Esophagus squamous epithelium (tissue), 5 donors: ENCODE measurements at regions not wholly inside any gene's neighbourhood (a gene's known extent, or its start where the extent isn't known, plus 50 kb on each side); places are given as distances from the start of the nearest gene placed in this dataset.

ENCODE experiments used
- DNase-seq: peaks from one replicate; lab custom pipeline; 2025; lab: John Stamatoyannopoulos, UW
- H3K27ac ChIP-seq, 4 donors: fragments of 200-600 bp; sonication (generic); one replicate each; pipeline ENCODE4 v1.5.1; 2016 to 2019; ENCODE audit warnings: mild to moderate bottlenecking in 1 of 4
- H3K27me3 ChIP-seq, 4 donors: fragments of 200-600 bp; sonication (generic); 1 replicate in 3 of 4; 2 replicates in 1 of 4; pipeline versions ENCODE4 v1.5.1 to v1.6.0; 2017 to 2021; ENCODE audit warnings: antibody characterized with exemption in 1 of 4
- H3K36me3 ChIP-seq, 3 donors: fragments of 200-600 bp; sonication (generic); one replicate each; pipeline ENCODE4 v1.5.1; 2016 to 2019
- H3K4me1 ChIP-seq, 3 donors: fragments of 200-600 bp; sonication (generic); one replicate each; pipeline ENCODE4 v1.5.1; 2017 to 2019
- H3K4me3 ChIP-seq, 4 donors: fragments of 200-600 bp; sonication (generic); 1 replicate in 3 of 4; 2 replicates in 1 of 4; pipeline ENCODE4 v1.5.1; 2016 to 2019; ENCODE audit warnings: mild to moderate bottlenecking in 2 of 4, moderate library complexity in 1 of 4
- H3K9me3 ChIP-seq, 3 donors: fragments of 200-600 bp; sonication (generic); one replicate each; pipeline ENCODE4 v1.5.1; 2016 to 2019
- CTCF ChIP-seq, 6 experiments: fragments of 450-650 bp in 4 of 6; fragments of 200-600 bp in 2 of 6; sonication (generic) in 2 of 6; IDR thresholded peaks; one replicate each; pipeline ENCODE4 v1.5.1; 2016 to 2019; ENCODE audit warnings: antibody characterized with exemption in 6 of 6, mild to moderate bottlenecking in 4 of 6, moderate library complexity in 4 of 6
- POLR2A ChIP-seq, 4 donors: fragments of 450-650 bp; IDR thresholded peaks; one replicate each; pipeline ENCODE4 v1.6.1; 2017; ENCODE audit warnings: antibody characterized with exemption in 4 of 4, mild to moderate bottlenecking in 4 of 4, moderate library complexity in 3 of 4
- WGBS, 2 donors: methylation state at CpG; one replicate each; pipeline ENCODE4 v1.1.5; 2018; 5-methylcytosine and 5-hydroxymethylcytosine counted together
- intact Hi-C: fragments of 100-400 bp; cut with DNase I; formaldehyde crosslinking; loops from one replicate; pipeline ENCODE4 v1.15.0; 2022
- donor health status: DM: yes; HTN: yes; CAD: no.

GRCh38 chr18:76558881-76559667 is 64.0 kb upstream of the ZNF516 start:
- TF ChIP-seq CTCF (IDR thresholded peaks at IDR 0.05) (no peak), POLR2A (IDR thresholded peaks at IDR 0.05) (no peak)
- Histone ChIP-seq H3K27me3 (no peaks in the 10 kb centered on the region), H3K4me3 (peak overlapping the region; percentile 11 to 51 (median 28)), H3K36me3 (no peaks in the 10 kb centered on the region), H3K9me3 (no peaks in the 10 kb centered on the region), H3K4me1 (peaks cover 7 to 28% (median 8%) of the 10 kb centered on the region in 3 donors), H3K27ac (peak overlapping the region; percentile 69 to 81 (median 76))
- intact Hi-C loops: no loop called here
- WGBS, 2 donors: 24 to 27% methylated on average over 9 to 13 of the region's 18 CpGs
- DNase-seq: no peak

- Histone ChIP-seq H3K27me3 (no peaks in the 10 kb centered on the region), H3K9me3 (no peaks in the 10 kb centered on the region), H3K27ac (no peak overlapping the region), H3K36me3 (no peaks in the 10 kb centered on the region), H3K4me3 (no peak overlapping the region), H3K4me1 (peaks cover 5 to 28% (median 8%) of the 10 kb centered on the region in 3 donors)
- WGBS, 2 donors: 65 to 71% methylated on average over 10 of the region's 10 CpGs
- no peak for DNase-seq
- TF ChIP-seq CTCF (IDR thresholded peaks at IDR 0.05) (no peak), POLR2A (IDR thresholded peaks at IDR 0.05) (no peak)
- intact Hi-C loops: no loop called here
Measured at GRCh38 chr18:76557026-76557575, 62.1 kb upstream of the ZNF516 start.

- no peak overlapping the region for H3K4me3 ChIP-seq
- H3K27ac ChIP-seq: peak overlapping the region in 1 of 4 donors; percentile 55
- intact Hi-C loops: no loop called here
- no peaks in the 10 kb centered on the region for H3K36me3 ChIP-seq
- 81 to 85% methylated on average over 12 of the region's 12 CpGs for WGBS, 2 donors
- peaks cover 5 to 24% (median 8%) of the 10 kb centered on the region in 3 donors for H3K4me1 ChIP-seq
- H3K27me3 ChIP-seq: no peaks in the 10 kb centered on the region
- no peak for TF ChIP-seq CTCF (IDR thresholded peaks at IDR 0.05)
- TF ChIP-seq POLR2A (IDR thresholded peaks at IDR 0.05): no peak
- H3K9me3 ChIP-seq: no peaks in the 10 kb centered on the region
- no peak for DNase-seq
Measured at GRCh38 chr18:76554547-76555222, 59.6 kb upstream of the ZNF516 start.

- no peaks in the 10 kb centered on the region for H3K36me3 ChIP-seq
- peaks cover 3 to 16% (median 5%) of the 10 kb centered on the region in 3 donors for H3K4me1 ChIP-seq
- H3K9me3 ChIP-seq: no peaks in the 10 kb centered on the region
- DNase-seq: no peak
- peak overlapping the region in 1 of 4 donors; percentile 55 for H3K27ac ChIP-seq
- TF ChIP-seq POLR2A (IDR thresholded peaks at IDR 0.05) (no peak), CTCF (IDR thresholded peaks at IDR 0.05) (no peak)
- H3K4me3 ChIP-seq: no peak overlapping the region
- intact Hi-C loops: no loop called here
- no peaks in the 10 kb centered on the region for H3K27me3 ChIP-seq
- 30 to 48% methylated on average over 5 of the region's 5 CpGs for WGBS, 2 donors
Measured at GRCh38 chr18:76553715-76554546, 58.9 kb upstream of the ZNF516 start.
